GM19025 (cell line): ENCODE measurements at regions not wholly inside any gene's neighbourhood (a gene's known extent, or its start where the extent isn't known, plus 50 kb on each side); places are given as distances from the start of the nearest gene placed in this dataset.
"Not testable (repeated sequence)": the region's sequence is repeated elsewhere in the genome, so short reads cannot be mapped to it uniquely, and the experiment has no call there.

Experiments used
- ATAC-seq: cut with Tn5 transposase; IDR thresholded peaks from one replicate; pipeline ENCODE4 v1.9.1; 2021; ENCODE audit warnings: mild to moderate bottlenecking, low read depth, moderate library complexity; ENCODE audit not compliant: unreplicated experiment

- ATAC-seq: no peak
Measured at GRCh38 chr5:92841604-92842155, 739.3 kb downstream of the NR2F1-AS1 start.

- no peak for ATAC-seq
Measured at GRCh38 chr5:92838253-92838652, 742.8 kb downstream of the NR2F1-AS1 start.

- ATAC-seq: no peak
Measured at GRCh38 chr5:92836855-92837755, 743.9 kb downstream of the NR2F1-AS1 start.

- ATAC-seq: no peak
Measured at GRCh38 chr5:92835712-92836111, 745.3 kb downstream of the NR2F1-AS1 start.

GRCh38 chr5:92823551-92823950 lies 757.5 kb downstream of the NR2F1-AS1 start:
- ATAC-seq: not testable (repeated sequence)

GRCh38 chr5:92822183-92822582 lies 758.8 kb downstream of the NR2F1-AS1 start:
- ATAC-seq: no peak

- no peak for ATAC-seq
Measured at GRCh38 chr5:92809855-92810465, 771.1 kb downstream of the NR2F1-AS1 start.

GRCh38 chr5:92808474-92808873 lies 772.5 kb downstream of the NR2F1-AS1 start:
- no peak for ATAC-seq

- ATAC-seq: no peak
Measured at GRCh38 chr5:92807085-92807484, 773.9 kb downstream of the NR2F1-AS1 start.

- ATAC-seq: no peak
Measured at GRCh38 chr5:92805446-92805845, 775.6 kb downstream of the NR2F1-AS1 start.

- ATAC-seq: no peak
Measured at GRCh38 chr5:92801911-92802310, 779.1 kb downstream of the NR2F1-AS1 start.

- no peak for ATAC-seq
Measured at GRCh38 chr5:92800365-92800764, 780.7 kb downstream of the NR2F1-AS1 start.

- ATAC-seq: no peak
Measured at GRCh38 chr5:92795633-92796032, 785.4 kb downstream of the NR2F1-AS1 start.

- ATAC-seq: no peak
Measured at GRCh38 chr5:92780057-92780456, 801.0 kb downstream of the NR2F1-AS1 start.

GRCh38 chr5:92779536-92779935 lies 801.5 kb downstream of the NR2F1-AS1 start:
- no peak for ATAC-seq

- ATAC-seq: no peak
Measured at GRCh38 chr5:92778261-92778660, 802.8 kb downstream of the NR2F1-AS1 start.

GRCh38 chr5:92777421-92777820 lies 803.6 kb downstream of the NR2F1-AS1 start:
- no peak for ATAC-seq

- ATAC-seq: no peak
Measured at GRCh38 chr5:92775711-92776615, 805.1 kb downstream of the NR2F1-AS1 start.

GRCh38 chr5:92769978-92770377 lies 811.0 kb downstream of the NR2F1-AS1 start:
- ATAC-seq: no peak

GRCh38 chr5:92761585-92761984 lies 819.4 kb downstream of the NR2F1-AS1 start:
- ATAC-seq: no peak

- ATAC-seq: no peak
Measured at GRCh38 chr5:92760550-92760949, 820.5 kb downstream of the NR2F1-AS1 start.
